ENCODE measurements at regions not wholly inside any gene's neighbourhood (a gene's known extent, or its start where the extent isn't known, plus 50 kb on each side); places are given as distances from the start of the nearest gene placed in this dataset.

GRCh38 chr1:177669161-177669560 lies 300.7 kb downstream of the SEC16B start:
- TF ChIP-seq, protein P1, sequence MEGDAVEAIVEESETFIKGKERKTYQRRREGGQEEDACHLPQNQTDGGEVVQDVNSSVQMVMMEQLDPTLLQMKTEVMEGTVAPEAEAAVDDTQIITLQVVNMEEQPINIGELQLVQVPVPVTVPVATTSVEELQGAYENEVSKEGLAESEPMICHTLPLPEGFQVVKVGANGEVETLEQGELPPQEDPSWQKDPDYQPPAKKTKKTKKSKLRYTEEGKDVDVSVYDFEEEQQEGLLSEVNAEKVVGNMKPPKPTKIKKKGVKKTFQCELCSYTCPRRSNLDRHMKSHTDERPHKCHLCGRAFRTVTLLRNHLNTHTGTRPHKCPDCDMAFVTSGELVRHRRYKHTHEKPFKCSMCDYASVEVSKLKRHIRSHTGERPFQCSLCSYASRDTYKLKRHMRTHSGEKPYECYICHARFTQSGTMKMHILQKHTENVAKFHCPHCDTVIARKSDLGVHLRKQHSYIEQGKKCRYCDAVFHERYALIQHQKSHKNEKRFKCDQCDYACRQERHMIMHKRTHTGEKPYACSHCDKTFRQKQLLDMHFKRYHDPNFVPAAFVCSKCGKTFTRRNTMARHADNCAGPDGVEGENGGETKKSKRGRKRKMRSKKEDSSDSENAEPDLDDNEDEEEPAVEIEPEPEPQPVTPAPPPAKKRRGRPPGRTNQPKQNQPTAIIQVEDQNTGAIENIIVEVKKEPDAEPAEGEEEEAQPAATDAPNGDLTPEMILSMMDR (IDR thresholded peaks at IDR 0.05; ENCODE audit: insufficient read depth, low read length): no peak
- TF ChIP-seq POLR2AphosphoS5 (IDR thresholded peaks at IDR 0.05; ENCODE audit: low read depth) (no peak), GABPA (IDR thresholded peaks at IDR 0.05; ENCODE audit: low read depth) (no peak), SPI1 (IDR thresholded peaks at IDR 0.05; ENCODE audit: borderline replicate concordance, low read depth) (no peak)
